Uterus (tissue), 2 donors: ENCODE measurements at regions not wholly inside any gene's neighbourhood (a gene's known extent, or its start where the extent isn't known, plus 50 kb on each side); places are given as distances from the start of the nearest gene placed in this dataset.

Experiments
- POLR2A ChIP-seq, 2 donors: fragments of 450-650 bp; IDR thresholded peaks; one replicate each; pipeline ENCODE4 v1.6.1; 2016; ENCODE audit warnings: antibody characterized with exemption in 2 of 2, mild to moderate bottlenecking in 1 of 2, moderate library complexity in 1 of 2
- TF ChIP-seq, protein P1 (sequence below), 4 experiments: fragments of 200-600 bp in 2 of 4; fragments of 450-650 bp in 2 of 4; sonication (generic) in 2 of 4; IDR thresholded peaks; one replicate each; pipeline ENCODE4 v1.5.1; 2016 to 2019; ENCODE audit warnings: antibody characterized with exemption in 4 of 4, mild to moderate bottlenecking in 2 of 4, moderate library complexity in 1 of 4

DNA sequence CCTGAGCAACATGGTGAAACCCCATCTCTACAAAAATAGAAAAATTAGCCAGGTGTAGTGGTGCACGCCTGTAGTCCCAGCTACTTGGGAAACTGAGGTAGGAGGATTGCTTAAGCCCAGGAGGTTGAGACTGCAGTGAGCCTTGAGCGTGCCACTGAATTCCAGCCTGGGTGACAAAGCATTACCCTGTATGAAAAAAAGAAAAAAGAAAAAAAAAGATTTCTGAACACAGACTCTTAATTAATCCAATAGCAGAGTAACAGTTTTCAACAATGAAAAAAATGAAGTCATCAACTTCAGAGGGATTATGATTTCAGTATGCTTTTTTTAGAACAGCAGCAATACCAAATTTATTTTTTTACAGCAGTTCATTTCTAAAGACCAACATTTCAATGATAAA lies 118.8 kb upstream of the TNPO1 start:
- TF ChIP-seq POLR2A (IDR thresholded peaks at IDR 0.05): no peak
- TF ChIP-seq, protein P1, sequence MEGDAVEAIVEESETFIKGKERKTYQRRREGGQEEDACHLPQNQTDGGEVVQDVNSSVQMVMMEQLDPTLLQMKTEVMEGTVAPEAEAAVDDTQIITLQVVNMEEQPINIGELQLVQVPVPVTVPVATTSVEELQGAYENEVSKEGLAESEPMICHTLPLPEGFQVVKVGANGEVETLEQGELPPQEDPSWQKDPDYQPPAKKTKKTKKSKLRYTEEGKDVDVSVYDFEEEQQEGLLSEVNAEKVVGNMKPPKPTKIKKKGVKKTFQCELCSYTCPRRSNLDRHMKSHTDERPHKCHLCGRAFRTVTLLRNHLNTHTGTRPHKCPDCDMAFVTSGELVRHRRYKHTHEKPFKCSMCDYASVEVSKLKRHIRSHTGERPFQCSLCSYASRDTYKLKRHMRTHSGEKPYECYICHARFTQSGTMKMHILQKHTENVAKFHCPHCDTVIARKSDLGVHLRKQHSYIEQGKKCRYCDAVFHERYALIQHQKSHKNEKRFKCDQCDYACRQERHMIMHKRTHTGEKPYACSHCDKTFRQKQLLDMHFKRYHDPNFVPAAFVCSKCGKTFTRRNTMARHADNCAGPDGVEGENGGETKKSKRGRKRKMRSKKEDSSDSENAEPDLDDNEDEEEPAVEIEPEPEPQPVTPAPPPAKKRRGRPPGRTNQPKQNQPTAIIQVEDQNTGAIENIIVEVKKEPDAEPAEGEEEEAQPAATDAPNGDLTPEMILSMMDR (IDR thresholded peaks at IDR 0.05): no peak
